ENCODE measurements at regions not wholly inside any gene's neighbourhood (a gene's known extent, or its start where the extent isn't known, plus 50 kb on each side); places are given as distances from the start of the nearest gene placed in this dataset.

GRCh38 chr6:106800379-106800778 lies 171.0 kb downstream of the QRSL1 start:
- Mint-ChIP-seq H3K36me3 (ENCODE audit: low read depth) (no peaks in the 10 kb centered on the region), H3K27me3 (ENCODE audit: insufficient read depth) (peaks cover 18% of the 10 kb centered on the region), H3K4me3 (no peak overlapping the region), H3K27ac (no peak overlapping the region), H3K9me3 (no peaks in the 10 kb centered on the region), H3K4me1 (ENCODE audit: low read depth) (peaks cover 18% of the 10 kb centered on the region)
- no peak for TF ChIP-seq CTCF (IDR thresholded peaks at IDR 0.05)
- no peak for DNase-seq

- no peak for TF ChIP-seq CTCF (IDR thresholded peaks at IDR 0.05)
- Mint-ChIP-seq H3K27ac (no peak overlapping the region), H3K4me1 (ENCODE audit: low read depth) (peaks cover 15% of the 10 kb centered on the region), H3K4me3 (no peak overlapping the region), H3K36me3 (ENCODE audit: low read depth) (no peaks in the 10 kb centered on the region), H3K27me3 (ENCODE audit: insufficient read depth) (peaks cover 18% of the 10 kb centered on the region), H3K9me3 (no peaks in the 10 kb centered on the region)
- peak; percentile 3 for DNase-seq
Measured at GRCh38 chr6:106799031-106799894, 169.9 kb downstream of the QRSL1 start.

- Mint-ChIP-seq H3K4me1 (ENCODE audit: low read depth) (peaks cover 13% of the 10 kb centered on the region), H3K9me3 (no peaks in the 10 kb centered on the region), H3K27ac (no peak overlapping the region), H3K4me3 (no peak overlapping the region), H3K27me3 (ENCODE audit: insufficient read depth) (peaks cover 24% of the 10 kb centered on the region), H3K36me3 (ENCODE audit: low read depth) (no peaks in the 10 kb centered on the region)
- no peak for TF ChIP-seq CTCF (IDR thresholded peaks at IDR 0.05)
- no peak for DNase-seq
Measured at GRCh38 chr6:106797186-106797585, 167.8 kb downstream of the QRSL1 start.

GRCh38 chr6:106796781-106797180 lies 167.4 kb downstream of the QRSL1 start:
- H3K27ac Mint-ChIP-seq: no peak overlapping the region
- peaks cover 21% of the 10 kb centered on the region for H3K27me3 Mint-ChIP-seq (ENCODE audit: insufficient read depth)
- no peak for DNase-seq
- peaks cover 13% of the 10 kb centered on the region for H3K4me1 Mint-ChIP-seq (ENCODE audit: low read depth)
- no peaks in the 10 kb centered on the region for H3K36me3 Mint-ChIP-seq (ENCODE audit: low read depth)
- TF ChIP-seq CTCF (IDR thresholded peaks at IDR 0.05): no peak
- no peak overlapping the region for H3K4me3 Mint-ChIP-seq
- H3K9me3 Mint-ChIP-seq: no peaks in the 10 kb centered on the region

- no peak for DNase-seq
- H3K4me3 Mint-ChIP-seq: no peak overlapping the region
- H3K4me1 Mint-ChIP-seq (ENCODE audit: low read depth): peaks cover 10% of the 10 kb centered on the region
- TF ChIP-seq CTCF (IDR thresholded peaks at IDR 0.05): no peak
- no peaks in the 10 kb centered on the region for H3K9me3 Mint-ChIP-seq
- H3K27ac Mint-ChIP-seq: no peak overlapping the region
- no peaks in the 10 kb centered on the region for H3K36me3 Mint-ChIP-seq (ENCODE audit: low read depth)
- peaks cover 21% of the 10 kb centered on the region for H3K27me3 Mint-ChIP-seq (ENCODE audit: insufficient read depth)
Measured at GRCh38 chr6:106794129-106794528, 164.8 kb downstream of the QRSL1 start.

Measured in HFFc6 (cell line).